ENCODE measurements at regions not wholly inside any gene's neighbourhood (a gene's known extent, or its start where the extent isn't known, plus 50 kb on each side); places are given as distances from the start of the nearest gene placed in this dataset.
"Not testable (repeated sequence)": the region's sequence is repeated elsewhere in the genome, so short reads cannot be mapped to it uniquely, and the experiment has no call there.

DNA sequence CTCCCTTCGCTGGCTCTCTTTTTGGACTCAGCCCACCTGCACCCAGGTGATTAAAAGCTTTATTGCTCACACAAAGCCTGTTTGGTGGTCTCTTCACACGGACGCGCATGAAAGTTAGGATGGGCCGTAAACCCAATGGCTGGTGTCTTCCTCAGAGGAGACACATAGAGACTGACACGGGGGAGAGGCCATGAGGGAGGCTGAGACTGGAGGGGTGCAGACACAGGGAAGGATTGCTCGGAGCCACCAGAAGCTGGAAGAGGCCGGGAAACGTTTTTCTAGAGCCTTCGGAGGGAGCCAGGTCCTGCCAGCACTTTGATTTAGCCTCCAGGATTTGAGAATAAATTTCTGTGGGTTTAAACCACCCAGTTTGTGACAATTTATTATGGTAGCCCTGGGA lies 274.9 kb downstream of the AGTPBP1 start:
- no peak overlapping the region for H3K4me3 ChIP-seq (ENCODE audit: low read length)
- DNase-seq (ENCODE audit: low read depth) = no peak
- TF ChIP-seq, protein P1, sequence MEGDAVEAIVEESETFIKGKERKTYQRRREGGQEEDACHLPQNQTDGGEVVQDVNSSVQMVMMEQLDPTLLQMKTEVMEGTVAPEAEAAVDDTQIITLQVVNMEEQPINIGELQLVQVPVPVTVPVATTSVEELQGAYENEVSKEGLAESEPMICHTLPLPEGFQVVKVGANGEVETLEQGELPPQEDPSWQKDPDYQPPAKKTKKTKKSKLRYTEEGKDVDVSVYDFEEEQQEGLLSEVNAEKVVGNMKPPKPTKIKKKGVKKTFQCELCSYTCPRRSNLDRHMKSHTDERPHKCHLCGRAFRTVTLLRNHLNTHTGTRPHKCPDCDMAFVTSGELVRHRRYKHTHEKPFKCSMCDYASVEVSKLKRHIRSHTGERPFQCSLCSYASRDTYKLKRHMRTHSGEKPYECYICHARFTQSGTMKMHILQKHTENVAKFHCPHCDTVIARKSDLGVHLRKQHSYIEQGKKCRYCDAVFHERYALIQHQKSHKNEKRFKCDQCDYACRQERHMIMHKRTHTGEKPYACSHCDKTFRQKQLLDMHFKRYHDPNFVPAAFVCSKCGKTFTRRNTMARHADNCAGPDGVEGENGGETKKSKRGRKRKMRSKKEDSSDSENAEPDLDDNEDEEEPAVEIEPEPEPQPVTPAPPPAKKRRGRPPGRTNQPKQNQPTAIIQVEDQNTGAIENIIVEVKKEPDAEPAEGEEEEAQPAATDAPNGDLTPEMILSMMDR (IDR thresholded peaks at IDR 0.05; ENCODE audit: insufficient read depth, low read depth, low read length, missing control alignments) = no peak

DNA sequence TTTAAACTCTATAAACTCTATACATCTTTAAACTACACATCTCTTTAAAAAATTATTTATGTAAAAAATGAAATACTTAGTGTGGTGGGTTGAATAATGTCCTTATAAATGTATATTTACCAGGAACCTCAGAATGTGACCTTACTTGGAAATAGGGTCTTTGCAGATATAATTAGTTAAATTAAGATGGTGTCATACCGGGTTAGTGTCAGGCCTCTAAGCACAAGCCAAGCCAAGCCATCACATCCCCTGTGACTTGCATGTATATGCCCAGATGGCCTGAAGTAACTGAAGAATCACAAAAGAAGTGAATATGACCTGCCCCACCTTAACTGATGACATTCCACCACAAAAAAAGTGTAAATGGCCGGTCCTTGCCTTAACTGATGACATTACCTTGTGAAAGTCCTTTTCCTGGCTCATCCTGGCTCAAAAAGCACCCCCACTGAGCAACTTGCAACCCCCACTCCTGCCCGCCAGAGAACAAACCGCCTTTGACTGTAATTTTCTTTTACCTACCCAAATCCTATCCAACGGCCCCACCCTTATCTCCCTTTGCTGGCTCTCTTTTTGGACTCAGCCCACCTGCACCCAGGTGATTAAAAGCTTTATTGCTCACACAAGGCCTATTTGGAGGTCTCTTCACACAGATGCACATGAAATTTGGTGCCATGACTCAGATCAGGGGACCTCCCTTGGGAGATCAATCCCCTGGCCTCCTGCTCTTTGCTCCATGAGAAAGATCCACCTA lies 283.5 kb downstream of the AGTPBP1 start:
- not testable (repeated sequence) for DNase-seq (ENCODE audit: low read depth)

DNA sequence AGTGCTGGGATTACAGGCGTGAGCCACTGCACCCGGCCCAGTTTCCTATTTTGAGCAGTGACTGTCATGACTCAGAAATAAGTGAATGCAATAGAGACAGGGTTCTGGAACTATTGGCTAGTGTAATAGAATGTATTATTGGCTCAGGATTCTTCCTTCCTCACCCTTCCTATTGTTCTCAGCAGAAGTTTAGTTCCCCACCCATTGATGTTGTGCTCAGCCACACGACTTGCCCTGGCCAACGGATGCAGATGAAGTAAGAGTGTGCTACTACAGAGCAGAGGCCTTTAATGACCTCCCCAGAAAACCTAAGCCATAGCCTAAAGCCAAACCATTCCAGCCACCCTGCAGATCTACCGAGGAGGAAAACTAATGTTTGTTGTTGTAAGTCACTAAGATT lies 287.9 kb downstream of the AGTPBP1 start:
- TF ChIP-seq, protein P1 (IDR thresholded peaks at IDR 0.05; ENCODE audit: insufficient read depth, low read depth, low read length, missing control alignments) = no peak
- H3K4me3 ChIP-seq (ENCODE audit: low read length) = no peak overlapping the region
- DNase-seq (ENCODE audit: low read depth) = no peak

More for the DNA sequence above, 283.5 kb downstream of the AGTPBP1 start:
- not testable (repeated sequence) for H3K4me3 ChIP-seq (ENCODE audit: low read length)

DNA sequence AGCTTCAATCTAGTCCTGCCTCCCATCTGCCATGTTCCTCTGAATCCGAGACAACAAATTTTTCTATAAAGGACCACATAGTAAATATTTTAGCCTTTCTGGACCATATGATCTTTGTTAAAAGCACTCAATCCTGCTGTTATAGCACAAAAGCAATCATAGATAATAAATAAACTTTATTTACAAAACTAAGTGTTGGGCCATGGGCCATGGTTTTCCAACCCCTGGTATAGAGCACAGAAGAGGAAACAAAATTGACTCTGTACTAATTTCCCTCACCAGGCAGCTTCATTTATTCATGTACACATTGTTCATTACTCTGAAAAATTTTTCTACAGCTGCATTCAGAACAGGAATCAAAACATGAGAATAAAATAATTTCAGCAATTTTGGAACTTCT lies 288.9 kb downstream of the AGTPBP1 start:
- TF ChIP-seq, protein P1 (IDR thresholded peaks at IDR 0.05; ENCODE audit: insufficient read depth, low read depth, low read length, missing control alignments) = no peak
- H3K4me3 ChIP-seq (ENCODE audit: low read length) = no peak overlapping the region
- no peak for DNase-seq (ENCODE audit: low read depth)

DNA sequence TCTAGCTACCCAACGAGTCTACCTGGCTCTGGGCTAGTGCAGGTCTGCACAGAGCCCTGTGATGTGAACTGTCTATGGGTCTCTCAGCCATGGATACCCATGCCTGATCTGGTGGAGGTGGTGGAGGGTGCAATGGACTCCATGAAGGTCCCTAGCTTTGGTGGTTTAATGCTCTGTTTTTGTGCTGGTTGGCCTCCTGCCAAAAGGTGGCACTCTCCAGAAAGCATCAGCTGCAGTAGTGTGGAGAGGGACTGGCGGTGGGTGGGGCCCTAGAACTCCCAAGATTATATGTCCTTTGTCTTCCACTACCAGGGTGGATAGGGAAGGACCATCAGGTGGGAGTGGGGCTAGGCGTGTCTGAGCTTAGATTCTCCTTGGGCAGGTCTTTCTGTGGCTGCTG lies 290.1 kb downstream of the AGTPBP1 start:
- TF ChIP-seq, protein P1 (IDR thresholded peaks at IDR 0.05; ENCODE audit: insufficient read depth, low read depth, low read length, missing control alignments) = no peak
- no peak overlapping the region for H3K4me3 ChIP-seq (ENCODE audit: low read length)
- no peak for DNase-seq (ENCODE audit: low read depth)

DNA sequence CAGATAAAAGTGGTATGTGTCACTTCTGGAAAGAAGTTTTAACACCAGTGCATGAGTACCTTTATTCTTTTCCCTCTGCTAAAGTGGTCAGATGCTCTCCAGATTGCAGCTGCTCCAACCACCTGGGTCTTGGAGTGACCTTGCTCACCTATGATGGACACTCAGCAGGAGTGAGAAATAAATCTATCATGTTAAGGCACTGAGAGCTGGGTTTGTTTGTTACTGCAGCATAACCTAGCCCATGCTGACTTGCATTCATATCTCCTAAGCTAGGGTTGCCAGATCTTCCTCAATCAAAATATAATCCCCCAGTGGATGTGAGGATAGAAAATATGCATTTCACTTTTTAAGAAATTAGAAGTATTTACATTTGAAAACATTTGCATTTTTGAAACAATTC lies 295.9 kb downstream of the AGTPBP1 start:
- TF ChIP-seq, protein P1 (IDR thresholded peaks at IDR 0.05; ENCODE audit: insufficient read depth, low read depth, low read length, missing control alignments) = no peak
- no peak for DNase-seq (ENCODE audit: low read depth)
- H3K4me3 ChIP-seq (ENCODE audit: low read length) = no peak overlapping the region

DNA sequence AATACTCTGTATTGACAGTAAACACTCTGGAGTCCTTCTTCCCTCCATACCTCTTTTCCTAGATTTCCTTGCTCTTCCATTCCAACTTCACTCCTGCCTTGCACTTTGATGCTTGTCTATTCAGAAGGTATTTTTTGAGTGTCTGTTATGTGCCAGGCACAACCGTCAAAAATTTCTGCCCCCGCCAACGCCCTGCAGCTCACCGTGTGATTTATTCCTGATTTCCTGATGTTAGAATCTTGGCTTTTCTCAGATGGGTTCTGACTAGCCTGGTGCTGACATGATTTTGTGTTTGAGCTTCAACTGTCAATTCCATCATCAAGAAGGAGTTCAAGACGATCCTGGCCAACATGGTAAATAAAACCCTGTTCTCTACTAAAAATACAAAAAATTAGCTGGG lies 297.5 kb downstream of the AGTPBP1 start:
- H3K4me3 ChIP-seq (ENCODE audit: low read length) = no peak overlapping the region
- TF ChIP-seq, protein P1 (IDR thresholded peaks at IDR 0.05; ENCODE audit: insufficient read depth, low read depth, low read length, missing control alignments) = no peak
- no peak for DNase-seq (ENCODE audit: low read depth)

Data from epithelial cell of esophagus (primary cell).